Right lobe of liver (tissue), 4 donors: ENCODE measurements at regions not wholly inside any gene's neighbourhood (a gene's known extent, or its start where the extent isn't known, plus 50 kb on each side); places are given as distances from the start of the nearest gene placed in this dataset.

Experiments used
- CTCF ChIP-seq, 4 donors: fragments of 200-600 bp in 3 of 4; fragments of 450-650 bp in 1 of 4; IDR thresholded peaks; one replicate each; pipeline versions ENCODE4 v1.5.1 to v1.8.0; 2016 to 2022; ENCODE audit warnings: antibody characterized with exemption in 4 of 4, mild to moderate bottlenecking in 2 of 4
- POLR2A ChIP-seq: fragments of 450-650 bp; IDR thresholded peaks from one replicate; pipeline ENCODE4 v1.6.1; 2017; ENCODE audit warnings: antibody characterized with exemption, mild to moderate bottlenecking
- donor health status: DM: no; HTN: no; CAD: no.
- donor health status: DM: no; HTN: no; CAD: no.
- donor health status: DM: no; HTN: yes; CAD: no.

- no peak for TF ChIP-seq CTCF (IDR thresholded peaks at IDR 0.05)
- no peak for TF ChIP-seq POLR2A
Observed at GRCh38 chr13:81606074-81606473, 1265.1 kb upstream of the SPRY2 start.
